GM21619 (cell line): ENCODE measurements at regions not wholly inside any gene's neighbourhood (a gene's known extent, or its start where the extent isn't known, plus 50 kb on each side); places are given as distances from the start of the nearest gene placed in this dataset.
"Not testable (repeated sequence)": the region's sequence is repeated elsewhere in the genome, so short reads cannot be mapped to it uniquely, and the experiment has no call there.

Experiments
- ATAC-seq: cut with Tn5 transposase; IDR thresholded peaks from one replicate; pipeline ENCODE4 v1.9.1; 2021; ENCODE audit not compliant: unreplicated experiment

DNA sequence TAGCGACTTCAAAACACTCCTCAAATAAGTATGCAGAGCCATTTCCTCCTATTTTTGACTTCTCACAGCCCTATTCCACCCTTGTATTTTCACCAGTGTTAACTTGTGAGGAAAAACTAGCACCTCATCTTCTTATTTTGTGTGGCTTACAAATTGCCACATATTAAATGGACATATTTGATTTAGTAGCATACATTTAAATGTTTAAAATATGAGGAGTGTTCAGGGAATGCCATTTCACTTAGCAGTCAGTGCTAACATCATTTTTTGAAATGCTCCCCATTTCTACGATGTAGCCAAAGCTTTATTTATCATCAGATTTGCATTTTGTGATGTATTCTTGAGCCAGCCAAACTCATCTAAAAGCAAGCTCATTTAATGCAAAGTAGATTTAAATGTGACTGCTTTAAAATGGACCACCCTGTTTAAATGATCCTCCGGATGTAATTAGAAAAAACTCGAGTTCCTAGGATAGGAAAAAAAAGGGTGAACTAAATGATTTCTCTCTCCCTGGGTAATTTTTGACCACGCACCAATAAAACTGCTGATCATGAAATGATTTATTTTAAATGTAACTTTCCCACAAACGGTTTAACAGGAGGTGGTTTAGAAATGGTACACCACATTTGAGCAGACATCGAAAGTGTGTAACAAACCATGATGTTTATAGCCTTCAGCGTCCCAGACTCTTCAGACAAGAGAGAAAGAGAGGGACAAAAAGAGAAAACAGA is 172.6 kb downstream of the CD83 start:
- no peak for ATAC-seq

DNA sequence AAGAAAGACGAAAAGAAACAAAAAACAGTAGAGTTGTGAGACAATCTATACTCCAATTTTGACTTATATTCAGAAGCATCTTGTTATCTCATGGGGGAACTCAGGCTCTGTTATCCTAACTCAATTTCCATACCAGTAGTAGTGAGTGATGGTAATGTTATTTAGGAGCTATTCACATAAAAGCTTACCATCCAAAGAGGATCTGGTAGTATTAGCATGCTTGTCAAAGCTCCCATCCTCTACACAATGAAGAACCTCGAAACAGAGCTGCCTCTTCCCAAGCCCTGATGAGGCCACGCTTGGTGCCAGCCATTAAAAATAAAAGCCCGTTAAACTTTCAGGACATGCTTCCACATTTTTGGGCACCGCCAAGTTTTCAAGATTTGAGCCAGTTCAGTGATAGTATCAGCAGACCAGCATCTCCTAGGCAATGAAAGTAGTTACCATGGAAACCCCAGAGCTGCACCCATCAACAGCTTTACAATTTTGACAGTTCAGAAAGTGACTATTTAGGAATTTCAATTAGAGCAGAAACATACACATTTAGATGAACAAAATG is 173.3 kb downstream of the CD83 start:
- no peak for ATAC-seq

DNA sequence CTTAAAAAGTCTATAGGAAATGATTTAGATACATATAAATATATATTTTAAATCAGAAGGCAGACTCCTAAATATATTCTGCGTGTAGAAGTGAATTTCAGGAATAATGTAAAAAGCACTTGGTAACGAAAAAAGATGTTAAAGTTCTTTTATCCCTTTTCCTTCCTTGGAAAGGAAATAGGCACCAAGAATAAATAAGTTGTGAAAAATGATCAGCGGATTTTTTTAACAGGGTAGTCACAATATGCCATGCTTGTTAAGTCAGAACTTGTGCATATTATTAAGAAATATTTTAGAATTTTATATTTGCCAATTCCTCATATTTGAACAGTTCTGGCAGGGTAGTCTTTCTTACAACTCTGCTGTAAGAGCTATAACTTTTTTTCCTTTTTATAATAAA is 173.8 kb downstream of the CD83 start:
- no peak for ATAC-seq

DNA sequence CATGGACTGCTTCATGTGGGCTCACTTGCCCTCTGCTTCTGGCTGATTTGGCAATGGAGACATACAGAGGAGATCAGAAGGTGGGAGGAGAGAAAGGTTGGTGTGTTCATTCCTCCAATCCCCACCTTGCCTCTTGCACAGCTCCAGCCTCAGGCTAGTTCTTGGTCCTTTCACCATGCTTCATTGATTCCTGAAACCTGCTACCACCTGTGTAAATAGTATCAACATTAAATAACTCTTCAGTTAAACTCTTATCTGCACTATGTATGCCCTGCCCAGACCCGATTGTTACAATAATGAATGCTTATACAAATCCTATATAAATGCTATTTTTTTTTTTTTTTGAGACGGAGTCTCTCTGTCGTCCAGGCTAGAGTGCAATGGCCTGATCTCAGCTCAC is 174.5 kb downstream of the CD83 start:
- ATAC-seq = no peak

DNA sequence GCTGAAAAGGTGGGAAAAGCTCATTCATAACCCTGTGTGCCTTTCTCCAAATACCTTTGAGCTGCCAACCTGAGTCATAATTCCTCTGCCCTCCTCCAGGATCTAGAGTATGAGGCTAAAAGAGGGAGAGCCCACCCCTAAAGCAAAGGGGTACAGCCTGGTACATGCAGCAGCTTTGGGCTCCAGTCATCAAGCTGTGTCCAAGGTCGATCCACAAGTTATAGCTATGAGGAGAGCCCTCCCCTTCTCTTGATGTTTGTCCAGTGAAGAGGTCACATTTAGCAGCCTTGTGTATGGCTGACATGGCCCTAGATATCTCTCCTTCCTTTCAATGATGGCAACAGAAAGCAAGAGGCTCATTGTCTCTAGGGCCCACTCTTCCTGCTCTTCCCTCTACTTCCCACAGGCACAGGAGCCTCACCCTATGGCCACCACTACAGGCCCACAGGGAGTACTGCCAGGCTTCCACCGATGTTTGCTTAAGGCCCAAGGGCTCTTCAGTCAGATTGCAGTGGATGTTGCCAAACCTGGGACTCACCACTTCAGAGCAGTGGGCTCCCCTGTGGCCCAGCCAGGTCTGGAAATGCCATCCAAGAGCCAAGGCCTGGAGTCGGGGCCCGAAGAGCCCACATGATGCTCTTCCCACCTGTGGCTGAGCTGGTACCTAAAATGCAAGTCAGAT is 176.8 kb downstream of the CD83 start:
- ATAC-seq = no peak

DNA sequence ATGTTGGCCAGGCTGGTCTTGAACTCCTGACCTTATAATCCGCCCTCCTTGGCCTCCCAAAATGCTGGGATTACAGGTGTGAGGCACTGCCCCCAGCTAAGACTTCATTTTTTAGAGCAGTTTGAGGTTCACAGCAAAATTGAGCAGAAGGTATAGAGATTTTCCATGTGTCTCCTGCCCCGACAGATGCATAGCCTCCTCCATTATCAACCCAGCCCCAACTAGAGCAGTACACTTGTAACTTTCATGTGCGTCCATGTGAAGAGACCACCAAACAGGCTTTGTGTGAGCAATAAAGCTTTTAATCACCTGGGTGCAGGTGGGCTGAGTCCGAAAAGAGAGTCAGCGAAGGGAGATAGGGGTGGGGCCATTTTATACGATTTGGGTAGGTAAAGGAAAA is 179.1 kb downstream of the CD83 start:
- not testable (repeated sequence) for ATAC-seq

DNA sequence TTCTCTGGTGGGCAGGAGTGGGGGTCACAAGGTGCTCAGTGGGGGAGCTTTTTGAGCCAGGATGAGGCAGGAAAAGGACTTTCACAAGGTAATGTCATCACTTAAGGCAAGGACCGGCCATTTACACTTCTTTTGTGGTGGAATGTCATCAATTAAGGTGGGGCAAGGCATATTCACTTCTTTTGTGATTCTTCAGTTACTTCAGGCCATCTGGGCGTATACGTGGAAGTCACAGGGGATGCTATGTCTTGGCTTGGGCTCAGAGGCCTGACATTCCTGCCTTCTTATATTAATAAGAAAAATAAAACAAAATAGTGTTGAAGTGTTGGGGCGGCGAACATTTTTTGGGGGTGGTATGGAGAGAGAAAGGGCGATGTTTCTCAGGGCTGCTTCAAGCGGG is 179.5 kb downstream of the CD83 start:
- ATAC-seq = not testable (repeated sequence)

DNA sequence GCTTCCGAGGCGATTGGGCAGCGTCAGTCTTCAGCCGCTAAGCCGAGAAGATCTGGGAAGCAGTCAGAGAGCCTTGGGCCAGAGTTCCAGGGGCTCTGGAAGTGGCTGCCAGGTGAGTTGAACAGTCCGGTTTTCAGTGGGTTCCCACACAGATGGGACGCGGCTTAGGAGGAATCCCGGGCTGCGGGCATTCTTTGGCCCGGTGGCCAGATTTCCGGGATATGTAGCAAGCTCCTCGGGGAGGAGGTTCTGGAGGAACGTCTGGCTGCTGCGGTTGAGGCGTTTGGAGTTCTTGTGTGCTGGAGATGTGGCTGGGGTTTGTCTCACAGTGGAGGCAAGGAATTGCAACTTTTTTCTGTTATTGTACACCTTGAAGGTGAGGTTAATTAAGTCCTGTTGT is 182.6 kb downstream of the CD83 start:
- not testable (repeated sequence) for ATAC-seq

DNA sequence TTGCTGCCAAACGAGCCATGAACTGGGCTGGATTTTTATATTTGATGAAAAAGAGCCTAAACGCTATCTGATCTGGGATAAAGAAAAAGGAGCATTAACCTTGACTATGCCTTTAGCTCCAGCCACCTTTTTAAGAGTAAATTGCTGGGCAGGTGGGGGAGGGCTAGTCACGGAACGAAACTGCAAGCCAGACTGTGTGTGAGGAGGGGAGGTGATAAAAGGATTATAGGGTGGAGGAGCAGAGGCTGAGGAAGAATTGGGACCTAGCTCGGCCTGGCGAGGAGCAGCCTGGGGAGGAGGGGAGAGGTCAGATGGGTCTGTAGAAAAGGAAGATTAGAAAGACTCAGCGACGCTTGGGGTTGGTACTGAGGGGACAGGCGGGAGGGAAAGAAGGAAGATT is 183.1 kb downstream of the CD83 start:
- not testable (repeated sequence) for ATAC-seq

DNA sequence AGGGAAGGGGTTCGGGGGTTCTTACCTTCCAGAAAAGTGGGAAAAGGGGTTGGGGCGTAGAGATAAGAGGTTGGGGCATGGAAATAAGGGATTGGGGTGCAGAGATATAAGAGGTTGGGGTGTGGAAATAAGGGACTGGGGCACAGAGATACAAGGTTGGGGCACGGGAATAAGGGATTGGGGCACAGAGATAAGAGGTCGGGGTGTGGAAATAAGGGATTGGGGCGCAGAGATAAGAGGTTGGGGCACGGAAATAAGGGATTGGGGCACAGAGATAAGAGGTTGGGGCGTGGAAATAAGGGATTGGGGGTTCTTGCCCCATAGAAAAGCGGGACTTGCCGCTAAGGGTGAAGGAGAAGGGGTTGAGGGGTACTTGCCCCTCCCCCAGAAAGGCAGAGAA is 183.9 kb downstream of the CD83 start:
- ATAC-seq = not testable (repeated sequence)

DNA sequence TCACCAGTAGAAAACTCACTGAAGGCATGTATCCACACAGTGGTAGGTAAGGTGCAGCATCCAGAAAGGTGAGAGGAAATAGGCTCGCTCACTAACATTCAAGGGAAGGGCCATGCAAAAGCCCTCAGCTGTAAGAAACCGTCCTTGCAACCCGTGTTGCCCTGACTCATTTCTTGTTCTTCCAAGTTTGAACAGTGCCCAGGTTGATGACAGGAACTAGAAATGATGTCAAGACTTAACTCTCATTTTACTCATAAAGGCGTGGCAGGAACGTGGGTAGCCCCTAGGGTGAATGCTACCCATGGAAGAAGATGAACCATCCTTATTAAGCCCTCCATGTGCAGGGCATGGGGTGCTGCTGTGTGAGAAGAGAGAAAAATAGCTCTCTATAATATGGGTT is 187.6 kb downstream of the CD83 start:
- ATAC-seq = no peak

DNA sequence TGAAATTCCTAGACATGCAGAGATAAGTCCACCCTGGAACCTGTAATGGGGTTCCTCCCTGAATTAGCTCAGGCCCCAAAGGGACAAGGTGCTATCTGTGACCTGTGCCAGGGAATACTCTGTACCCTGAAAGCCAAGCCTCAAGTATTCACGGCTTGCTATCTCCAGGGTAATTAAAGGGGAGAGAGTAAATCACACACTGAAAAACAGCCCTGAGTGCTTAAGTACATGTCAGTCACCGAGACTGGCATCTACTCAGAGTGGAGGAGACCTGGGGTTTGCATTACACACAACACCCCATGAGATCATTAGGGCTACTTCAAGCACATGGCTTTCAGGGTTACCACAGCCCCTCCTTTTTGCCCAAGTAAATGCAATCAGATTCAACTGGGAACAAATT is 188.1 kb downstream of the CD83 start:
- no peak for ATAC-seq

DNA sequence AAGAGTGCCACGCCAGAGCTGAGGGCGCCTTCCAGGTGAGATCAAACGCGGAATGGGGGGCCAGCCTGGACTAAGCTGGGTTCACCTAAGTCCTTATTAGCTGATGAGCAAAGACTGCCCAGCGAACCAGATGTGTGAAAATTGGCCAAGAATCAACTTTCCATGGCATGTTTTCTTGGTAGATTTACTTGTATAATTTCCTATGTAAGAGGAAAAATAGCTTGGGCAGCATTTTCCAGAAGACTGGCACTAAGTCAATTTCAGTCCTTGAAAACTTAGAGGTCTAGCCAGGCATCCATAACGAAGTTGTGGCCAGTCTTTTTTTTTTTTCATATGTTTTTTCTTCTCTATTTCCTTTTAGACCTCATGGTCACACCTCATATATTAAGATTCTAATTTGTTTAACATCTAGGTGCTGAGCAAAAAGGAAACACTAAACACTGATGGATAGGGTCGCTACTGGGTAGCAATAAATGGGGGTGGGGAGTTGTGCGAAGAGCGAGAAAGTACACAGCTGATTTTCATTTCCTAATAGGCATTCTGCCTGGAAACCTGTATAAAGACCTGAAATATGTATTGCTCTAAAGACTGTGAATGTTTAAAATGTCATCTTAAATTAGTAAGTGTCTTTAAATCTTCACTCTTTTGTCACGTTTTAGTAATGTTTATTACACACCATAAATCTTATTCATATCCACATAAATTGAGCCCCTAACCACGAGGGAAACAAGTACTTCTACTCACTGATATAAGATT is 188.8 kb downstream of the CD83 start:
- no peak for ATAC-seq

DNA sequence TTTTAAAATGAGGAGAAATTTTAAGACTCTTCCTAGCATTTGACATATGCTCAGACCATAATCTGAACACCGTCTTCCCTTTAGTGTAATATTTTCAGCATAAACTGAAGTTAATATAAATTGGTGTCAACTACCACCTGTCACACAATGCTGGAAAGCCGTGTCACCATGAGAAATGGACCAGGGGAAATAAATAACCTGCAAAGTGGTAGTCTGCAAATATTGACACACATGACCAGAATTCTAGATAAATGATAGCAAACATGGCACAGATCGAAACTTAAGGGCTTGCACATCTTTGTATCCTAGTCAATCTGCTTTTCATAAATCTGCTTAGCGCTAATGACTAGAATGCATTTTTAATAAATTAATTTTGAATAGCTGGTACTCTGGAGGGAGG is 191.9 kb downstream of the CD83 start:
- no peak for ATAC-seq

DNA sequence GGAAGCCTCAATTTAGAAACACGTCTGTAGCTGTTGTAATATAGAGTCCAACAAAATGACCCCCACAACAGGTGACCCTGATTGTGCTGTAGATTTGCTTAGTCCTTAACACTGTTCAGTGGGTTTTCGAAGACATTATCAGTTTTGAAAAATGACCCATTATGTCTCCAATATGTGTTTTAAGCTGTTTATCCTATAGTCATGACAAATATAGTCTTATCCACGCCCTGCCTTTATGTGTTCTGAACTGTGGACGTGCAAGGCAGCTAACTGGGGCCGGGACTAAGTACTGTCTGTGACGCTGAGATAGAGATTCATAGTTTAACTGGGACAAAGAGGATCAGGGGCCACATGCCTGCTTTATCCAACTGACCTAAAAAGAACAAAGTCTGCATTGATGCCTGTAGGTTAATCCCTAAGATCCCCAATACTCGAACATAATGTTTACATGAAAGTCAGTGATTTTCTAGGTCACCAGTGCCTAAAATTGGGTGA is 192.4 kb downstream of the CD83 start:
- no peak for ATAC-seq

DNA sequence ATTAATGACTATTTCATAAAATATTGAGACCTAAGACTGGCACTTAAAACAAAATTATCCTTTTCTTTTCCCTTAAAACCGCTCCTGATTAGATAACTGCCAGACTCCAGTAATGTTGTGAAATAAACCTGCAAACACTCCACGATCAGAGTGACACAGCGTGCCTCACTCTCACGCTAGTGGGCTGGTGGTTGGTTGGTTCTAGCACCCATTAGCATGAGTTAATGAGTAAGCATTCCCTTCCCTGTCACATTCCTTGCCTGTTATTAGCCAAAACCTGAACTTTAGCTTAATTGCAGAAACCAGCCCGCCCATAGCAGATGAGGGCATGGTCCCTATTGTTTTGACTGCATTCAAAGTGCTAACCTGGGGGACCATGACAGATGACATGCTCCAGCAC is 193.4 kb downstream of the CD83 start:
- no peak for ATAC-seq

DNA sequence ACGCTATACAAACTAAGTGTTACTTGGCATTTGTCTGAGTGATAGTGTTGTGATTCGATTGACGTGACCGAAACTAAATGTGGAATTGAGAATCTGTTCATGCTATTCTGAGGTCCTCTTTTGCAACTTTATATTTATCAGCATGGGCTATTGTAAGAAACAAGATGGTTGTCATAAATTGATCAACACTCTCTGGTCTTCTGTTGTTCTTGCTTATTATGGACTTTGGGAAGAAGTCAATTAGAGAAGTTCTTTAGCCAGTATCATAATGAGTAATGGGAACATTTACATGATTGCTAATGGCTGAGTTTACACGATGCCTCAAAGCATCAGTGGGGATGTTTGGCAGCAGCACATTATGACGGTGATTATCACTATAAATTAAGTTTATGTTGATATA is 195.0 kb downstream of the CD83 start:
- ATAC-seq = no peak

DNA sequence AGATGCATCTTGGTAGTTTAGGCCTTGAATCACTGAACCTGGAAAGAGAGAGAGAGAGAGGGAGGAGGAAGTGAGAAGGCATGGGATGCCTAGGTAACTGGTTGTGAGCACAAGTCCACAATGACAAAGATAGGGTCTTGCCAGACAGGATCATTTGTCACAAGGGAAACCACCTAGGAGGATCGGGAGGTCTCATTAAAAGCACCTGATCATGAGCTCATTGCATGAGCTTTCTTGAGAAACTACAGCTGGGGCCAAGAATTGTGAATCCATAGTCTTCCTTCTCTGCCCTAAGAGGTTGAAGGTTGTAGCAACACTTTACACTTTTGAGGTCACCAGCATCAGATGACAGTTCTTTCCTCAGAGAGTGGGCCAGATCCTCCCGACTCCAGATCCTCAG is 195.7 kb downstream of the CD83 start:
- no peak for ATAC-seq

DNA sequence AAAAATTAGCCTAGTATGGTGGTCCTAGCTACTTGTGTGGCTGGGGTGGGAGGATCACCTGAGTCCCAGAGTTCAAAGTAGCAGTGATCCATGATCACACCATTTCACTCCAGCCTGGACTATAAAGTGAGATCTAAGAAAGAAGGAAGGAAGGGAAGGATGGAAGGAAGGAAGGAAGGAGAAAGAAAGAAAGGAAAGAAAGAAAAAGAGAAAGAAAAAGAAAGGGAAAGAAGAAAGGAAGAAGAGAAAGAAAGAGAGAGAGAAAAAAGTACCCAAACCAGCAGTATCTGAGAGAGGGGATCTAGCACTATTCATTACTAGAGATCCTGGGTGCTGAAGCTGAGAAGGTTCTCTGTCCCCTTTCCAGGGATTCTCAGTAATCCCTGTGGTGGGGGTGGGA is 197.8 kb downstream of the CD83 start:
- ATAC-seq = no peak

DNA sequence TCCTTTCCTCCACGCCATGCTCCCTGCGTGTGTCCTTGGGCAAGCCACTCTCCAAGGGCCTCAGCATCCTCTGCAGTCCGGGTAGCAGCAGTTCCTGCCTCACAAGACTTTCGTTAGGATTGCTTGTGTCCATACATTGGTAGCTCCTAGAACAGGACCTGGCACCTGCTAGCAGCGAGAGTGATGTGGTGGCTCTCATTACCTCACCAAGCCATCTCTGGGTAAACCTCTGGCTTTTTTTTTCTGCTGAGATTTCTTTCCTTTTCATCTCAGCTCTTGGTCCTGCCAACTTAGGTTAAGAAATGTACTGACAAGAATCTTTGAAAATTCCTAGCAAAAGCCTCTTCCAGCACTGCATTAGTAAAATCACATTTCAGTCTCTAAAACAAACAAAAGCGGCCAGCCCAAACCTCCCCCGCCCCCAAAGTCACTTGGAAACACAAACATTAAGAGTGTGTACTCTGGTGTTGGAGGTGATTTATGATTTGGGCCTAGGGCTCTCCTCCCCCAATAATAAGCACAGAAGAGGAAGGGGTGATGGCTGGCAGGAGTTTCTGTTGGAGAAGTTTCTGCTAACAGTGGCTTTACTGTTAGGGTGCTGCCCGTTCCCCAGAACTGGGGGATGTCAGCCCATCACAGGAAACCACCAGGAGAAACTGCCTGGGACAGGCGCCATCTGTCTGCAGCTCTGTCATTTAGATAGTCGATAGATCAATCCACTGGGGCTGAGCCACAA is 199.2 kb downstream of the CD83 start:
- no peak for ATAC-seq

DNA sequence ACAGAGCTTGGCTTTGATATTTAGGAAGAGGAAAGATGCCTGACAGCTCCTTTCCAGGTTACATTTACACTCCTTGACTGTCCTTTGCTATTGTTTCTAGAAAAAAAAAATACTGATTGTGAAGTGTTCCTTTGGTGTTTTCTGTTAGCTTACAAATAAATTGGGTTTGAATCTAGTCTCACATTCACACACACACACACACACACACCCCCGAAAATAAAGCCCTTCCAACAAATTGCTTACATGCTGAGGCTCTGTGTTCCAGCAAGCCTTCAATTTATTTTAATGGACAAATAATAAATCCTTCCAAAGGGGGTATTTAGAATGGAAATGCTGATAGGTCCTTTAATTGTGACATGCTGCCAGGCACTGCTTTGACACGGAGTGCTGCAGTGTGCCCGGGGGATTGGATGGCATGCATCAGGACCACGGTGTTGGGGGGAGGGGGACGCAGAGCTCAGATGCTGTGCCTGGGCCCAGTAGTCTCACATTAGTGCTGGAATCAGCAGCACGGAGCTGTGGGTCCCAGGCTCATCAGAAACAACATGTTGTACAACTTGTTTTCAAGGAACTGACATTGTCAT is 199.9 kb downstream of the CD83 start:
- ATAC-seq = no peak
